Right renal cortex interstitium (tissue), 3 donors: ENCODE measurements at regions not wholly inside any gene's neighbourhood (a gene's known extent, or its start where the extent isn't known, plus 50 kb on each side); places are given as distances from the start of the nearest gene placed in this dataset.
"Not testable (repeated sequence)": the region's sequence is repeated elsewhere in the genome, so short reads cannot be mapped to it uniquely, and the experiment has no call there.

Experiments used
- DNase-seq, 3 donors: peaks; one replicate each; pipeline ENCODE4 v3.0.0-alpha.2; 2013; ENCODE audit warnings: low read depth in 3 of 3, low spot score in 2 of 3

GRCh38 chr6:94902974-94903628, 674.2 kb upstream of the MANEA start:
- DNase-seq = no peak

DNA sequence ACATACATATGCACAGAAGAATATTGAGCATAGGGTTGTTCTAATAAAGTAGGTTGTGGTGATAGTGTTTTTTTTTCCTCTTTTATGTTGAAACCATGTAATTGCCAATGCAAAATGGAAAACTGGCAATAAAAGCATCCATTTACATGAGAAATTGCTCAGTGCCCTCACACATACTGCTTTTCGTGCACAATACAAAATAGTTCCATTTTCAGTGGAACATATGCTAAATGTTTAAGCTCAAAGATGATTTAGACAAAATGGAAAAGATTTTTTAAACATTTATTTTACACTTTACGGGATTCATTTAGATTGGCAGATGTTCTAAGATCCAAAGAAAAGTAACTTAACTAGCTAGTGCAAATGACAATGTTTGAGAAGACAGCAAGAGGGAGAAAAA, 678.1 kb upstream of the MANEA start:
- DNase-seq = no peak

DNA sequence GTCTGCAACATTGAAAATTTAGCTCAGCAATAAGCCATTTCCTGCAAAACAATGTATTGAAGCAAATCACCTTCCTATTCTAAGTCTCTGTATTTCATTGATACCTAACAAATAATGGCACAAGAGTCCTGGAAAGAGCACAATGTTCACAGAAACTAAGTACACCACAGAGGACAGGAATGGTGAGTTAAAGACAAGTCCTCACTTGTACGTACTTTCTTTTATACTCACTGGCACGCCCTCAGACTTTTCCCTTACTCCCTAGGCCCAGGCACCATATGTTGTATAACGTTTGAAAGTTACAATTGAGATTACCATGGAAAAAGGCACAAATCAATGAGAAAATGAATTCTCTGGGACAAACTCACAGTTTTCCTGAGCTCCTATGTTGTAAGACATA, 683.0 kb upstream of the MANEA start:
- DNase-seq = no peak

GRCh38 chr6:94893327-94893726, 684.0 kb upstream of the MANEA start:
- no peak for DNase-seq

DNA sequence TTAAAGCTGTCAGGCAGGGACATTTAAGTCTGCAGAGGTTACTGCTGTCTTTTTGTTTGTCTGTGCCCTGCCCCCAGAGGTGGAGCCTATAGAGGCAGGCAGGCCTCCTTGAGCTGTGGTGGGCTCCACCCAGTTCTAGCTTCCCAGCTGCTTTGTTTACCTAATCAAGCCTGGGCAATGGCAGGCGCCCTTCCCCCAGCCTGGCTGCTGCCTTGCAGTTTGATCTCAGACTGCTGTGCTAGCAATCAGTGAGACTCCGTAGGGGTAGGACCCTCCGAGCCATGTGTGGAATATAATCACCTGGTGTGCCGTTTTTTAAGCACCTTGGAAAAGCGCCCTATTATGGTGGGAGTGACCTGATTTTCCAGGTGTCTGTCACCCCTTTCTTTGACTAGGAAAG, 703.5 kb upstream of the MANEA start:
- DNase-seq = not testable (repeated sequence)

GRCh38 chr6:94862112-94862511, 715.2 kb upstream of the MANEA start:
- DNase-seq = no peak

- DNase-seq = no peak
These were observed 717.4 kb upstream of the MANEA start for GRCh38 chr6:94859924-94860323.

DNA sequence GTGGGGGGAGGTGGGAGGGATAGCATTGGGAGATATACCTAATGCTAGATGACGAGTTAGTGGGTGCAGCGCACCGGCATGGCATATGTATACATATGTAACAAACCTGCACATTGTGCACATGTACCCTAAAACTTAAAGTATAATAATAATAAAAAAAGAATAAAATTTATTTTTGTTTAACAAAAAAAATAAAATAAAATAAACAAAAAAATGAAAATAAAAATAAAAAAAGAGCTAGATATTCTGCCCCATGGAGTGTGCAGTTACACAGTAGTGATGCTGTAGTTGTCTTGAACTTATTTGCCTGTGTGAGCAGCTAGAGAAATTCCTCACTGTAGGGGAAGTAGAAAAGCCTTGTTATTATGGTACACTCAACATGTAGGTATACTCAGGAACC, 720.3 kb upstream of the MANEA start:
- not testable (repeated sequence) for DNase-seq

DNA sequence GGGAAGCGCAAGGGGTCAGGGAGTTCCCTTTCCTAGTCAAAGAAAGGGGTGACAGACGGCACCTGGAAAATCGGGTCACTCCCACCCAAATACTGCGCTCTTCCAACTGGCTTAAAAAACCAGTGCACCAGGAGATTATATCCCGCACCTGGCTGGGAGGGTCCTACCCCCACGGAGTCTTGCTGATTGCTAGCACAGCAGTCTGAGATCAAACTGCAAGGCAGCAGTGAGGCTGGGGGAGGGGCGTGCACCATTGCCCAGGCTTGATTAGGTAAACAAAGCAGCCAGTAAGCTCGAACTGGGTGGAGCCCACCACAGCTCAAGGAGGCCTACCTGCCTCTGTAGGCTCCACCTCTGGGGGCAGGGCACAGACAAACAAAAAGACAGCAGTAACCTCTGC, 726.0 kb upstream of the MANEA start:
- not testable (repeated sequence) for DNase-seq

GRCh38 chr6:94845742-94846141, 731.6 kb upstream of the MANEA start:
- DNase-seq = no peak

- no peak for DNase-seq
These were observed 742.1 kb upstream of the MANEA start for GRCh38 chr6:94835264-94835663.

GRCh38 chr6:94813806-94814205, 763.5 kb upstream of the MANEA start:
- no peak for DNase-seq

DNA sequence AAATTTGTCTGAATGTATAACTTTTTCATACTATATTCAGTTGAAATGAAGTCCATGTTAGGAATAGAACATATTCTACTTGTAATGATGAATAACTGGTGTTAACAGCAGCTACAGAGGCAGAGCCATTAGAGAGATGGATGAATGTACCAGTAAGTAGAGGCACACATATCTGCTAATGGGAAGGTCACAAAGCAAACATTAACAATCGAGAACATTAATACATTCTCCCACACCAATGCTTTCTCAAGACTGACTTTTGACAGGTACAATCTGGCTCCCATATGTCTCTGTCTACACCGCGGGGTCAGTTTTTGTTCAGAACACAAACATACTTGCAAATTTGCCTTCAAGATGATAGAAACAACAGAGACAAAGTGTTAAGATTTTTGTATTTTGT, 776.0 kb upstream of the MANEA start:
- DNase-seq = no peak

- no peak for DNase-seq
These were observed 791.8 kb upstream of the MANEA start for GRCh38 chr6:94785514-94785913.

GRCh38 chr6:94785081-94785480, 792.3 kb upstream of the MANEA start:
- not testable (repeated sequence) for DNase-seq

- no peak for DNase-seq
These were observed 808.1 kb upstream of the MANEA start for GRCh38 chr6:94769197-94769596.

- no peak for DNase-seq
These were observed 825.5 kb upstream of the MANEA start for GRCh38 chr6:94751641-94752329.

GRCh38 chr6:94736236-94736635, 841.1 kb upstream of the MANEA start:
- no peak for DNase-seq

- DNase-seq = no peak
These were observed 842.1 kb upstream of the MANEA start for GRCh38 chr6:94735270-94735669.

DNA sequence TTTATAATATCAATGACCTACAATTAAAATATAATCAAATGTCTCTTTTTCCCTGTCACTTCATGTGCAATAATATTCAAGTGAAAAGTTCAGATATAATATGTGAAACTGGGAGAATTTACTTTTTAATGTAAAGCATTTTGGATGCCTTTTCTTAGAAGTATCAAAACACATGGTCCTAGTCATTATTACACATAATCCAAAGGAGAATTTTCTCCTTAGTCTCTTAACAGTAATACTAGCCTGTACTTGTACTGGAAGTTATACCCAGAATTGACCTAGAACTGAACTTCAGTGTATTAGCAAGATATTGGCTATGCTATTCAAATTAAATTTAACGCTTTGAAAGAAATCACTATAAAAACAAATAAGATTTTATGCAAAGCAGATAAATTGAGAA, 842.6 kb upstream of the MANEA start:
- DNase-seq = no peak

- no peak for DNase-seq
These were observed 844.3 kb upstream of the MANEA start for GRCh38 chr6:94733066-94733465.

DNA sequence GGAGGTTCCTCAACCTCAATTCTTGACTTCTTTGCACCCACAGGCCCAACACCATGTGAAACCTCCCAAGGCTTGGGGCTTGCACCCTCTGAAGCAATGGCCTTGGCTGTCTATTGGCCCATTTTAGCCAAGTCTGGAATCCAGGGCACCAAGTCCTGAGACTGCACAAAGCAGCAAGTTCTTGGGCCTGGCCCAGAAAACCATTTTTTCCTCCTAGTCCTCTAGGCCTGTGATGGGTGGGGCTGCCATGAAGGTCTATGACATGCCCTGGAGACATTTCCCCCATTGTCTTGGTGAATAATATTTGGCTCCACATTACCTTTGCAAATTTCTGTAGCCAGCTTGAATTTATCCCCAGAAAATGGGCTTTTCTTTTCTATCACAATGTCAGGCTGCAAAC, 849.6 kb upstream of the MANEA start:
- no peak for DNase-seq

DNA sequence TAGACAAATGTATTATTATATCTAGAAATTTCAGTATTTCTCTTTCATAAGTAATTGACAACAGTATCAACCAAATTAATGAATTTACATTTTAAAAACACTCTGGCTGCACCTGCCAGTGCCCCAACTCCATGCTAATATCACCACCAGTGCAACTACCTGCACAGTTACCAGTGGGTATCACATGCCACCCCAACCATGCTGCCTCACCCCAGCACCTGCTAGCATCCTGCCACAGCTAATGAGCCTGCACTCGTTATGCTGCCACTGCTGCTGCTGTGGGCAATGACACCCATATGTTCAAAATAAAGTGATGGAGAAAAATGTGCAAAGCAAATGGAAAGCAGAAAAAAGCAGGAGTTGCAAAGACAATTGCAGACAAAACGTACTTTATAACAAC, 855.9 kb upstream of the MANEA start:
- DNase-seq = no peak
